NT2/D1 (cell line): ENCODE measurements at regions not wholly inside any gene's neighbourhood (a gene's known extent, or its start where the extent isn't known, plus 50 kb on each side); places are given as distances from the start of the nearest gene placed in this dataset.

Source experiments
- YY1 ChIP-seq: IDR thresholded peaks from 2 replicates; pipeline ENCODE4 v1.6.1; 2011; ENCODE audit not compliant: insufficient read length, insufficient read depth
- ZNF274 ChIP-seq: IDR thresholded peaks from 2 replicates; pipeline ENCODE4 v1.6.1; 2011; ENCODE audit warnings: mild to moderate bottlenecking, low read depth, low read length

GRCh38 chr18:9013926-9014373 is 88.5 kb upstream of the NDUFV2 start:
- no peak for TF ChIP-seq YY1
- no peak for TF ChIP-seq ZNF274
